K562 (cell line): ENCODE measurements at regions not wholly inside any gene's neighbourhood (a gene's known extent, or its start where the extent isn't known, plus 50 kb on each side); places are given as distances from the start of the nearest gene placed in this dataset.
"Not testable (repeated sequence)": the region's sequence is repeated elsewhere in the genome, so short reads cannot be mapped to it uniquely, and the experiment has no call there.

Experiments used
- ATAC-seq: fragments of 200-7000 bp; cut with Tn5 transposase; 3 replicates; pipeline ENCODE4 v1.9.1; 2020; ENCODE audit warnings: moderate library complexity
- BruUV-seq: library from RNA; stranded (reverse); fragments of 400-500 nt; replicated peaks from 2 replicates; lab custom pipeline; 2021; lab: Mats Ljungman, UMichigan
- CTCF ChIA-PET: fragments of 300-600 bp; formaldehyde crosslinking; extraction: SDS; loops from one replicate; lab custom pipeline; 2021; ENCODE audit warnings: low intra/inter-chr PET ratio; lab: Yijun Ruan, JAX
- POLR2A ChIA-PET: fragments of 300-600, 350-650 bp; sonication (Branson Sonifier 250); formaldehyde crosslinking; extraction: SDS; loops from one replicate; lab custom pipeline; 2021; ENCODE audit warnings: antibody characterized with exemption, inconsistent platforms; lab: Yijun Ruan, JAX
- DNase-seq, 4 experiments: peaks; one replicate each; pipeline versions ENCODE4 v3.0.0 to v3.0.0-alpha.2; 2011 to 2018; ENCODE audit warnings: low spot score in 3 of 4, mixed read lengths in 3 of 4; ENCODE audit errors: extremely low read depth in 1 of 4
- FAIRE-seq: peaks from 2 replicates; lab custom pipeline; 2011; peaks lifted over from hg19 to GRCh38; lab: Jason Lieb, UNC
- H2AFZ ChIP-seq: 2 replicates; pipeline ENCODE4 v1.6.0; 2011; ENCODE audit warnings: low read depth, low read length, control low read depth, inconsistent platforms
- H3K27ac ChIP-seq: fragments of 200-600 bp; 3 replicates; pipeline ENCODE4 v1.8.0; 2011; ENCODE audit warnings: low read depth, mild to moderate bottlenecking, control low read depth, inconsistent platforms, low read length, moderate library complexity, mixed read lengths; ENCODE audit errors: extremely low read depth
- H3K27me3 ChIP-seq, 2 experiments: fragments of 300-600 bp in 1 of 2; 2 replicates in 1 of 2; 3 replicates in 1 of 2; pipeline versions ENCODE4 v1.6.0 to v1.8.0; 2011; ENCODE audit warnings: inconsistent platforms in 2 of 2, low read length in 2 of 2, mild to moderate bottlenecking in 1 of 2, mixed read lengths in 1 of 2, moderate library complexity in 1 of 2; ENCODE audit not compliant: control insufficient read depth in 2 of 2, insufficient read depth in 2 of 2
- H3K36me3 ChIP-seq: fragments of 300-600 bp; 3 replicates; pipeline ENCODE4 v1.8.0; 2011; ENCODE audit warnings: mild to moderate bottlenecking, low read length, inconsistent platforms; ENCODE audit not compliant: control insufficient read depth, insufficient read depth
- H3K4me1 ChIP-seq, 2 experiments: fragments of 200-600 bp in 1 of 2; replicated peaks in 1 of 2; 2 replicates in 1 of 2; 3 replicates in 1 of 2; pipeline versions ENCODE4 v1.5.1 to v1.8.0; 2011; ENCODE audit warnings: inconsistent platforms in 2 of 2, low read length in 2 of 2, mild to moderate bottlenecking in 1 of 2, mixed read lengths in 1 of 2, moderate library complexity in 1 of 2; ENCODE audit not compliant: control insufficient read depth in 2 of 2, insufficient read depth in 2 of 2
- H3K4me2 ChIP-seq: 2 replicates; pipeline ENCODE4 v1.6.1; 2011; ENCODE audit warnings: low read length, control low read depth, inconsistent platforms, mixed read lengths; ENCODE audit not compliant: insufficient read depth
- H3K4me3 ChIP-seq: fragments of 200-600 bp; sonication (generic), shearing (Covaris generic); 2 replicates; pipeline ENCODE4 v1.5.1; 2016; ENCODE audit warnings: control low read depth, inconsistent platforms
- H3K79me2 ChIP-seq: fragments of 200-600 bp; 3 replicates; pipeline ENCODE4 v1.8.0; 2011; ENCODE audit warnings: low read length, inconsistent platforms; ENCODE audit not compliant: control insufficient read depth, insufficient read depth
- H3K9ac ChIP-seq, 2 experiments: 2 replicates each; pipeline versions ENCODE4 v1.6.0 to v1.6.1; 2011; ENCODE audit warnings: low read depth in 2 of 2, low read length in 2 of 2, control low read depth in 1 of 2, inconsistent platforms in 1 of 2, mild to moderate bottlenecking in 1 of 2, mixed read lengths in 1 of 2; ENCODE audit not compliant: insufficient read depth in 1 of 2
- H3K9me1 ChIP-seq: one replicate; pipeline ENCODE4 v1.6.0; 2011; ENCODE audit warnings: inconsistent platforms, mild to moderate bottlenecking, low read length, moderate library complexity; ENCODE audit not compliant: control insufficient read depth, insufficient read depth
- H3K9me3 ChIP-seq: replicated peaks from 2 replicates; pipeline ENCODE4 v1.5.1; 2011; ENCODE audit warnings: low read depth, low read length, inconsistent platforms; ENCODE audit not compliant: control insufficient read depth, insufficient read depth
- H4K20me1 ChIP-seq: replicated peaks from 2 replicates; pipeline ENCODE4 v1.6.1; 2011; ENCODE audit warnings: low read length, inconsistent platforms, mixed read lengths; ENCODE audit not compliant: control insufficient read depth, insufficient read depth
- EHMT2 ChIP-seq: fragments of 450-650 bp; IDR thresholded peaks from 2 replicates; pipeline ENCODE4 v1.6.1; 2018; ENCODE audit warnings: antibody characterized with exemption
- RFX7 ChIP-seq: fragments of 250-450 bp; sonication (Bioruptor Pico); IDR thresholded peaks from 2 replicates; pipeline ENCODE4 v1.5.1; 2021; ENCODE audit warnings: mild to moderate bottlenecking
- ZNF699 ChIP-seq: fragments of 250-450 bp; sonication (Bioruptor Pico); IDR thresholded peaks from 2 replicates; pipeline ENCODE4 v1.8.0; 2021; ENCODE audit warnings: mild to moderate bottlenecking, moderate library complexity; ENCODE audit not compliant: insufficient replicate concordance
- WGBS: fragments of 100-300 bp; shearing (Covaris generic); methylation state at CpG from one replicate; pipeline ENCODE4 v1.1.6; 2016; ENCODE audit warnings: low coverage, mixed read lengths; ENCODE audit not compliant: insufficient coverage; ENCODE audit errors: missing lambda C conversion rate; 5-methylcytosine and 5-hydroxymethylcytosine counted together
- in situ Hi-C: fragments of 300-500 bp; cut with MboI; formaldehyde crosslinking; loops from 4 replicates; pipeline ENCODE4 v1.15.0; 2018; ENCODE audit warnings: inconsistent platforms, mixed read lengths
- intact Hi-C: fragments of 100-400 bp; cut with micrococcal nuclease; formaldehyde crosslinking; loops from 2 replicates; pipeline ENCODE4 v1.14.2; 2022

- no peaks in the 10 kb centered on the region for H3K79me2 ChIP-seq
- DNase-seq (no peak), ATAC-seq (no peak), FAIRE-seq (no peak)
- BruUV-seq, result no TSS peak
- no peaks in the 10 kb centered on the region for H3K4me1 ChIP-seq
- H3K27me3 ChIP-seq, result no peaks in the 10 kb centered on the region
- ChIA-PET POLR2A (no interaction called here), CTCF (no interaction called here)
- H3K4me2 ChIP-seq, result no peak overlapping the region
- H4K20me1 ChIP-seq, result no peaks in the 10 kb centered on the region
- intact Hi-C loops, result no loop called here
- 0% methylated on average over 2 of the region's 2 CpGs for WGBS
- no peak overlapping the region for H2AFZ ChIP-seq
- 0 out of 2 replicates have a peak, but pooled peaks cover 2% of the 10 kb centered on the region for H3K9me3 ChIP-seq
- no peak overlapping the region for H3K9ac ChIP-seq
- in situ Hi-C loops, result no loop called here
- H3K27ac ChIP-seq, result no peak overlapping the region
- TF ChIP-seq ZNF699 (no peak), RFX7 (no peak), EHMT2 (no peak)
- TF ChIP-seq, all 486 proteins: peak for 0
- H3K4me3 ChIP-seq, result no peak overlapping the region
- no peaks in the 10 kb centered on the region for H3K9me1 ChIP-seq
- H3K36me3 ChIP-seq, result no peaks in the 10 kb centered on the region
Observed at GRCh38 chr10:20481054-20481453, 416.1 kb downstream of the NEBL start.

GRCh38 chr10:20480575-20480974, 416.5 kb downstream of the NEBL start:
- H3K9me3 ChIP-seq, H3K9ac ChIP-seq, H4K20me1 ChIP-seq, intact Hi-C loops, H3K4me1 ChIP-seq, ATAC-seq, H3K27me3 ChIP-seq, H3K4me2 ChIP-seq, H3K79me2 ChIP-seq, H3K4me3 ChIP-seq, H3K36me3 ChIP-seq, DNase-seq, POLR2A ChIA-PET, CTCF ChIA-PET, in situ Hi-C loops, BruUV-seq, H3K9me1 ChIP-seq, FAIRE-seq, H3K27ac ChIP-seq, H2AFZ ChIP-seq: not testable (repeated sequence)
- WGBS, result 0% methylated on average over 1 of the region's 1 CpG
